Aorta (tissue), 5 donors: ENCODE measurements at regions not wholly inside any gene's neighbourhood (a gene's known extent, or its start where the extent isn't known, plus 50 kb on each side); places are given as distances from the start of the nearest gene placed in this dataset.

ENCODE experiments used
- ATAC-seq: fragments of 200-7000 bp; cut with Tn5 transposase; one replicate; pipeline ENCODE4 v1.9.1; 2022; ENCODE audit warnings: moderate library complexity; ENCODE audit not compliant: low FRiP score
- DNase-seq, 2 donors: peaks; one replicate each; pipeline ENCODE4 v3.0.0-alpha.2; 2020
- H3K27ac ChIP-seq, 2 donors: one replicate each; pipeline ENCODE4 v1.5.1; 2013; ENCODE audit warnings: low read length in 2 of 2, mild to moderate bottlenecking in 2 of 2, moderate library complexity in 2 of 2, control low read depth in 1 of 2, inconsistent platforms in 1 of 2, low read depth in 1 of 2
- H3K27me3 ChIP-seq, 2 donors: one replicate each; pipeline ENCODE4 v1.6.1; 2013; ENCODE audit warnings: control low read depth in 1 of 2, low read length in 1 of 2, mild to moderate bottlenecking in 1 of 2, moderate library complexity in 1 of 2; ENCODE audit not compliant: insufficient read depth in 2 of 2, control insufficient read depth in 1 of 2
- H3K36me3 ChIP-seq, 2 donors: one replicate each; pipeline ENCODE4 v1.6.1; 2013; ENCODE audit warnings: control low read depth in 1 of 2, low read length in 1 of 2, mild to moderate bottlenecking in 1 of 2; ENCODE audit not compliant: insufficient read depth in 2 of 2, control insufficient read depth in 1 of 2
- H3K4me1 ChIP-seq, 2 donors: one replicate each; pipeline ENCODE4 v1.6.1; 2013; ENCODE audit warnings: low read length in 2 of 2, control low read depth in 1 of 2, mild to moderate bottlenecking in 1 of 2, moderate library complexity in 1 of 2; ENCODE audit not compliant: insufficient read depth in 2 of 2, control insufficient read depth in 1 of 2
- H3K4me3 ChIP-seq, 2 donors: one replicate each; pipeline ENCODE4 v1.5.1; 2013; ENCODE audit warnings: low read length in 2 of 2, control low read depth in 1 of 2, mild to moderate bottlenecking in 1 of 2
- H3K9me3 ChIP-seq: one replicate; pipeline ENCODE4 v1.6.1; 2013; ENCODE audit warnings: mild to moderate bottlenecking, low read length; ENCODE audit not compliant: control insufficient read depth
- WGBS, 2 donors: extraction: QIAGEN DNeasy Blood & Tissue Kit; methylation state at CpG; one replicate each; pipeline ENCODE4 v1.1.7; 2013; 5-methylcytosine and 5-hydroxymethylcytosine counted together
- intact Hi-C, 2 donors: fragments of 100-400 bp; cut with DNase I; formaldehyde crosslinking; loops; one replicate each; pipeline versions ENCODE4 v1.14.2 to v1.15.0; 2022
- donor health status: healthy with polysubstance abuse.
- donor health status: Bipolar disorder and iron deficiency.
- donor health status: DM: no; HTN: no; CAD: no.
- donor health status: DM: no; HTN: no; CAD: no.
- donor health status: DM: yes; HTN: yes; CAD: no.

DNA sequence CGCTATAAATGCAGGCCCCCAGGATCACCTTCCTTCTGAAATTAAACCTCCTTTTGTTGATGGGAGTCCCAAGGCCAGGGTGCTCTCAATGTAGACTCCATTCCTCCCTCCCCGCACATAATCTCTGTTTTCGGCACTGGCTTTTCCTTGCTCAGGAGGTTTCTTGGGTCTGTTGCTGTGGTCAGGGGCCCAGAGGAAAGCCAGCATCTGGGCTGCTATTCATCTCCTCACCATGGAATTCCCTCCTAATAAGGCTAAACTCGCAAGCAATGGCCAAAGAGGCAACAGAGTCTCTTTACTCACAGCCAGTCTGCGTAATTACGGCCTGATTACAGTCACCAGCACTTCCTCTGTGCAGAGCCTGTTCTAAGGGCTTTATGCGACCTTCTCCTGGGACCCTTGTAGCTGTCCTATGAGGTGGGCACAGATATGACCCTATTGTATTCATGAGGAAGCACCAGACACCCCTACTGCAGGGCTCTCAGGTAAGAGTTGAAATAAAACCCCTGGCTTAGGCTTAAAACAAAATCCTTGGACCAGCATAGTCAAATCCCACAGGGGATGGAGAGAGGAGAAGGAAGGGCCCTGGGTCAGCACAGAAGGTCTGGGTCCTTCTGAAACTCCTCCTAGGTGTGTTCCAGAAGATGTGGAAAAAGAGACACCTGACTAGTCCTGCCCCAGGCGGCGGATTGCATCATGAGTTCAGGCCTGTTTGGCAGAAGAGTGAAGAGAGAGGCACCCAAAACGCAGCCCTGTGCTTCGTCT is 105.0 kb upstream of the SH3BP4 start:
- intact Hi-C loops = no loop called here
- no peaks in the 10 kb centered on the region for H3K9me3 ChIP-seq
- H3K36me3 ChIP-seq = no peaks in the 10 kb centered on the region
- no peaks in the 10 kb centered on the region for H3K27me3 ChIP-seq
- H3K4me1 ChIP-seq = no peaks in the 10 kb centered on the region
- DNase-seq (no peak), ATAC-seq (no peak)
- WGBS, 2 donors = 96% methylated on average over 11 of the region's 11 CpGs
- H3K4me3 ChIP-seq = no peak overlapping the region
- no peak overlapping the region for H3K27ac ChIP-seq

- Histone ChIP-seq H3K4me3 (no peak overlapping the region), H3K9me3 (no peaks in the 10 kb centered on the region), H3K27me3 (no peaks in the 10 kb centered on the region), H3K36me3 (no peaks in the 10 kb centered on the region), H3K27ac (no peak overlapping the region), H3K4me1 (no peaks in the 10 kb centered on the region)
- intact Hi-C loops = no loop called here
- ATAC-seq (no peak), DNase-seq (no peak)
- 50 to 51% methylated on average over 10 of the region's 10 CpGs for WGBS, 2 donors
Measured at GRCh38 chr2:234845602-234846590, 105.9 kb upstream of the SH3BP4 start.

DNA sequence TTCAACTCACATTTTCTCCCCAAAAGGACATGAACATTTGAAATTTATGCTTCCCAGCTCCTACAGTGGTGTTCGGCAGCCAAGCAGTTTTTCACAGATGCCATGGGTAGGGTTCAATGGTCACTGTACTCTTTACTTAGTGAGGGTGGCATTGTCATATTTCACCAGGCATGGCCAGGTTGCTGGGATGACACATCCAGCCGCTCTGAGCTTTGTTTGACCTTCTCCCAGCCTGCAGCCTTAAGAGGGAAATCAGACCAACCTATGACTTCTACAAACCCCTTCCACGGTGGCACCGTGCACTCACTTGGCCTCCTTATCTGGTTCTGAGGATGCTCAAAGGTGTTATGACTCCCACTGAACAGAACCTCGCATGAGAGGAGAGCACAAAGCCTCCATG is 108.4 kb upstream of the SH3BP4 start:
- Histone ChIP-seq H3K4me3 (no peak overlapping the region), H3K36me3 (no peaks in the 10 kb centered on the region), H3K27me3 (no peaks in the 10 kb centered on the region), H3K9me3 (no peaks in the 10 kb centered on the region), H3K27ac (no peak overlapping the region), H3K4me1 (no peaks in the 10 kb centered on the region)
- intact Hi-C loops = no loop called here
- DNase-seq (no peak), ATAC-seq (no peak)
- 94 to 96% methylated on average over 5 of the region's 5 CpGs for WGBS, 2 donors

DNA sequence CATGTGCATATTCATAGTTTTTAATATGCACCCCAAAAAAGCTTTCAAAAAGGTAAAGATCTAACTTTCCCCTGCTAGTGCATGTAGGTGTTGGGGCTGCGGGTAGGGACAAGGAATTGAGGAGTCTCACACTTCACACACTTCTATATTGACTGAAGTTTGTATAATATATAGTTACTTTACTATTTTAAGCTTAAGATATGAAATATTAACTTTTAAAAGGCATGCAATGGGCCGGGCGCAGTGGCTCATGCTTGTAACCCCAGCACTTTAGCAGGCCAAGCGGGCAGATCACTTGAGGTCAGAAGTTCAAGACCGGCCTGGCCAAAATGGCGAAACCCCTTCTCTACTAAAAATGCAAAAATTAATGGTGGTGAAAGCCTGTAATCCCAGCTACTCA is 109.1 kb upstream of the SH3BP4 start:
- WGBS, 2 donors = 96 to 97% methylated on average over 6 of the region's 6 CpGs
- H3K4me1 ChIP-seq = no peaks in the 10 kb centered on the region
- DNase-seq (no peak), ATAC-seq (no peak)
- H3K36me3 ChIP-seq = no peaks in the 10 kb centered on the region
- no peak overlapping the region for H3K27ac ChIP-seq
- no peaks in the 10 kb centered on the region for H3K27me3 ChIP-seq
- H3K9me3 ChIP-seq = no peaks in the 10 kb centered on the region
- no peak overlapping the region for H3K4me3 ChIP-seq
- intact Hi-C loops = no loop called here

DNA sequence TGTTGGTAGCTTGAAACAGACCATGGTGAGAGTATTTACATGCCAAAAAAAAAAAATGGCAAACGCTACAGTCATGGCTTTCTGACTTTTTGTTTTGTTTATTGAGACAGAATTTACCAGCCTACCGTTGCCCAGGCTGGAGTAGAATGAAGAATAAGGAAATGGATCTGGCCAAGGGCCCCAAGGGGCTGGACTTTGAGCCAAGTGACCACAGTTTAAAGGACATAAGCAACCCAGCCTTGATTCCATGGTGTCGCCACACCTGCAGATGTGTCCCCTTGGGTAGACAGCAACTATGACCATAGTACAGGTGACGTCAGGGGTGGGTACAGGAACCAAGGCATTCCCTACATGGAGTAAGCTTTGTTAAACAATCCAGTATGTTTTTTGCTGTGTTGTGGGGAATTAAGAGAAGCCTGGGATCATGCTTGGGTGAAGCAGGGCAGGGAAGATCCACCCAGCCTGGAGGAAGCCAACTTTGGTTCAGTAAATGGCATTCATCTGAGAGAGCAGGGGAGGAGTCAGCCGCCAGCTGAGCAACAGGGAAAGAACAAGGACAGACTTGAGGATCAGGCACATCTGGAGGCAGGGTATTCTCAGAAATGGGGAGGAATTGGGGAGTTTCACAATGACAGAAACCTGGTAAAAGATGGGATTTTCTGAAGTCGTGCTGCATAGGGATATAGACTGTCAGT is 110.3 kb upstream of the SH3BP4 start:
- no peak for DNase-seq
- Histone ChIP-seq H3K9me3 (no peaks in the 10 kb centered on the region), H3K4me1 (no peaks in the 10 kb centered on the region), H3K27me3 (no peaks in the 10 kb centered on the region), H3K4me3 (no peak overlapping the region), H3K36me3 (no peaks in the 10 kb centered on the region), H3K27ac (no peak overlapping the region)
- intact Hi-C loops = no loop called here
- ATAC-seq = no peak
- 67 to 72% methylated on average over 6 of the region's 6 CpGs for WGBS, 2 donors

DNA sequence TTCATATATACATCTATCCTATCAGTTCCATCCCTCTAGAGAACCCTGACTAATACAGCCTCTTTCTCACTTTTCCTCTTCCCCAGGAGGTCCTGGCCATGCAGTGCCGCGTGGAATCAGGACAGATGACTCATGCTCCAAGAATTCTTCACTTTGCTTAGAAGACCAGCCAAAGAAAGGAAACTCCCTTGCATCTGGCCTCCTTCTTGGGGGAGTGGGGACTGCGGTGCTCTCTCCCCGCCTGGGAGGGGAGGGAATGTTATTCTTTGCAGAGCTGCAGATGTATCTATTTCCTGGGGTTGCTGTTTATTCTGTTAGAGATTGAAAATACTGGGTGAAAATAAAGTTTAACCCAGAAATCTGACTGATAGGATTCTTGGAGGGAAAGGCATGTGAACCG is 111.5 kb upstream of the SH3BP4 start:
- no peaks in the 10 kb centered on the region for H3K4me1 ChIP-seq
- intact Hi-C loops = no loop called here
- H3K36me3 ChIP-seq = no peaks in the 10 kb centered on the region
- ATAC-seq = no peak
- peak in 1 of 2 donors; percentile 55 for DNase-seq
- WGBS, 2 donors = 4% methylated on average over 5 of the region's 5 CpGs
- no peaks in the 10 kb centered on the region for H3K27me3 ChIP-seq
- no peak overlapping the region for H3K4me3 ChIP-seq
- H3K27ac ChIP-seq = no peak overlapping the region
- no peaks in the 10 kb centered on the region for H3K9me3 ChIP-seq

- intact Hi-C loops = no loop called here
- Histone ChIP-seq H3K9me3 (no peaks in the 10 kb centered on the region), H3K27ac (no peak overlapping the region), H3K36me3 (no peaks in the 10 kb centered on the region), H3K27me3 (no peaks in the 10 kb centered on the region), H3K4me3 (no peak overlapping the region), H3K4me1 (no peaks in the 10 kb centered on the region)
- WGBS, 2 donors = 80 to 96% methylated on average over 4 of the region's 4 CpGs
- no peak for ATAC-seq
- DNase-seq = no peak
Measured at GRCh38 chr2:234839285-234839684, 112.5 kb upstream of the SH3BP4 start.

DNA sequence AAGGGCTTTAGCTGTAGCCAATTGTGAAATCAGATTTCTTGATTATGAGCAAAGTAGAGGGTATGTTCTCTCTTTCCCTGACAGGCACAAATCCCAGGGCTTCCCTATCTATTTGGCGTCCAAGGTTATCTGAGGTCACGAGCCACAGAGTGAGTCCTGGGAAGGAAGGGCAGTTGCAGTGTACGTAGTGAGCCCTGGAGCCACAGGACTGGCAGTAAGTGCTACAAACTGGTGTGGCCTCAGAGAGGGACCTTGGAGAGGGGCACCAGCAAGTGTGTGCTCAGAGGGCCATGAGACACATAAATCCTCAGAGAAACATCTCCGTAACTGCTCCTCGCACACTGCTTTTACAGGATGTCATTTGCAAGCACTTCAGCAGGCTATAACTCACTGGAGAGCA is 115.5 kb upstream of the SH3BP4 start:
- H3K4me3 ChIP-seq = no peak overlapping the region
- H3K27me3 ChIP-seq = no peaks in the 10 kb centered on the region
- no peak overlapping the region for H3K27ac ChIP-seq
- no peak for DNase-seq
- H3K9me3 ChIP-seq = no peaks in the 10 kb centered on the region
- H3K4me1 ChIP-seq = no peaks in the 10 kb centered on the region
- WGBS, 2 donors = 81 to 87% methylated on average over 5 of the region's 5 CpGs
- H3K36me3 ChIP-seq = no peaks in the 10 kb centered on the region
- intact Hi-C loops = no loop called here
- no peak for ATAC-seq
